ENCODE measurements at regions not wholly inside any gene's neighbourhood (a gene's known extent, or its start where the extent isn't known, plus 50 kb on each side); places are given as distances from the start of the nearest gene placed in this dataset.

DNA sequence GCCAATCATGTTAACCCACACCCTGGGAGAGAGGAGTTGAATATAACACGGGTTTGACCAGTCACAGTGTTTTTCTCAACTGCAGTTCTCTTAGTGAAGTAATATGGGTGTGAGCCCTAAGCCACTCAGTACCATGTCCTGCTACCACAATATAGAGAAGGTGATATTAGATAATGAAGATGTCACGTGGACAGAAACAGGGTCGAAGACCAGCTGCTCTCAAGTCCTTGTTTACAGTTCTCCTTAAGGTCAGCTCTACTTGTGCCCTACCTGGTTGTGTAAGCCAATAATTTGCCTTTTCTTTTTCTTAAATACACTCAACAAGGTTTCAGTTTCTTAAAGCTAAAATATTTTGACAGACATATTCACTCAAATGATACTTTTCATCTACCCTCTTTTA is 128.3 kb upstream of the POT1 start:
- no peak for TF ChIP-seq CTCF (IDR thresholded peaks at IDR 0.05)
- no peak for TF ChIP-seq POLR2A (IDR thresholded peaks at IDR 0.05)
